ENCODE measurements at regions not wholly inside any gene's neighbourhood (a gene's known extent, or its start where the extent isn't known, plus 50 kb on each side); places are given as distances from the start of the nearest gene placed in this dataset.
"Not testable (repeated sequence)": the region's sequence is repeated elsewhere in the genome, so short reads cannot be mapped to it uniquely, and the experiment has no call there.

- no TSS peak for BruUV-seq (replicated peaks)
- Histone ChIP-seq H3K9me2 (ENCODE audit: insufficient read depth, low read length) (no peaks in the 10 kb centered on the region), H3K79me2 (ENCODE audit: insufficient read depth, low read depth, low read length) (no peaks in the 10 kb centered on the region), H3K9me3 (ENCODE audit: low read length) (no peaks in the 10 kb centered on the region), H3K36me3 (ENCODE audit: insufficient read depth, low read length) (no peaks in the 10 kb centered on the region), H3K4me3 (ENCODE audit: low read depth, low read length, poor library complexity, severe bottlenecking) (no peak overlapping the region), H2AFZ (ENCODE audit: low read length) (no peak overlapping the region), H3K4me2 (ENCODE audit: low read length) (no peak overlapping the region), H3K4me1 (ENCODE audit: insufficient read depth, low read length, poor library complexity, severe bottlenecking) (no peaks in the 10 kb centered on the region), H3K27ac (ENCODE audit: low read depth, low read length, poor library complexity, severe bottlenecking) (no peak overlapping the region), H4K20me1 (ENCODE audit: insufficient read depth, low read length) (no peaks in the 10 kb centered on the region)
- POLR2A ChIA-PET: no interaction called here
- CTCF ChIA-PET (ENCODE audit: unreplicated experiment): no interaction called here
- TF ChIP-seq CTCF (conservative IDR thresholded peaks at IDR 0.05; ENCODE audit: low read length) (no peak), EZH2phosphoT487 (IDR thresholded peaks at IDR 0.05; ENCODE audit: borderline replicate concordance, low read depth, low read length) (no peak)
- no peak for DNase-seq (ENCODE audit: low spot score)
- intact Hi-C loops (cut with micrococcal nuclease; ENCODE audit: unreplicated experiment): no loop called here
Measured at GRCh38 chrY:20891440-20892160, 135.7 kb downstream of the RPS4Y2 start.

GRCh38 chrY:20925350-20926091 is 169.6 kb downstream of the RPS4Y2 start:
- BruUV-seq (replicated peaks); H2AFZ ChIP-seq (ENCODE audit: low read length); CTCF ChIA-PET (ENCODE audit: unreplicated experiment); H3K36me3 ChIP-seq (ENCODE audit: insufficient read depth, low read length); H3K27ac ChIP-seq (ENCODE audit: low read depth, low read length, poor library complexity, severe bottlenecking); H3K9me3 ChIP-seq (ENCODE audit: low read length); H3K9me2 ChIP-seq (ENCODE audit: insufficient read depth, low read length); POLR2A ChIA-PET; DNase-seq (ENCODE audit: low spot score); H3K4me2 ChIP-seq (ENCODE audit: low read length); H4K20me1 ChIP-seq (ENCODE audit: insufficient read depth, low read length); H3K79me2 ChIP-seq (ENCODE audit: insufficient read depth, low read depth, low read length); H3K4me1 ChIP-seq (ENCODE audit: insufficient read depth, low read length, poor library complexity, severe bottlenecking); intact Hi-C loops (cut with micrococcal nuclease; ENCODE audit: unreplicated experiment); H3K4me3 ChIP-seq (ENCODE audit: low read depth, low read length, poor library complexity, severe bottlenecking): not testable (repeated sequence)

- H2AFZ ChIP-seq (ENCODE audit: low read length): no peak overlapping the region
- no peak for DNase-seq (ENCODE audit: low spot score)
- intact Hi-C loops (cut with micrococcal nuclease; ENCODE audit: unreplicated experiment): no loop called here
- no peaks in the 10 kb centered on the region for H3K9me2 ChIP-seq (ENCODE audit: insufficient read depth, low read length)
- H4K20me1 ChIP-seq (ENCODE audit: insufficient read depth, low read length): no peaks in the 10 kb centered on the region
- H3K4me1 ChIP-seq (ENCODE audit: insufficient read depth, low read length, poor library complexity, severe bottlenecking): no peaks in the 10 kb centered on the region
- CTCF ChIA-PET (ENCODE audit: unreplicated experiment): no interaction called here
- POLR2A ChIA-PET: no interaction called here
- BruUV-seq (replicated peaks): no TSS peak
- H3K27ac ChIP-seq (ENCODE audit: low read depth, low read length, poor library complexity, severe bottlenecking): no peak overlapping the region
- no peaks in the 10 kb centered on the region for H3K9me3 ChIP-seq (ENCODE audit: low read length)
- H3K79me2 ChIP-seq (ENCODE audit: insufficient read depth, low read depth, low read length): no peaks in the 10 kb centered on the region
- no peak overlapping the region for H3K4me2 ChIP-seq (ENCODE audit: low read length)
- no peak overlapping the region for H3K4me3 ChIP-seq (ENCODE audit: low read depth, low read length, poor library complexity, severe bottlenecking)
- H3K36me3 ChIP-seq (ENCODE audit: insufficient read depth, low read length): no peaks in the 10 kb centered on the region
- no peak for TF ChIP-seq CTCF (conservative IDR thresholded peaks at IDR 0.05; ENCODE audit: low read length)
- no peak for TF ChIP-seq EZH2phosphoT487 (IDR thresholded peaks at IDR 0.05; ENCODE audit: borderline replicate concordance, low read depth, low read length)
Measured at GRCh38 chrY:20929691-20930342, 173.9 kb downstream of the RPS4Y2 start.

- H3K79me2 ChIP-seq (ENCODE audit: insufficient read depth, low read depth, low read length); H3K4me2 ChIP-seq (ENCODE audit: low read length); DNase-seq (ENCODE audit: low spot score); H3K9me2 ChIP-seq (ENCODE audit: insufficient read depth, low read length); H3K4me1 ChIP-seq (ENCODE audit: insufficient read depth, low read length, poor library complexity, severe bottlenecking); H3K27ac ChIP-seq (ENCODE audit: low read depth, low read length, poor library complexity, severe bottlenecking); H3K9me3 ChIP-seq (ENCODE audit: low read length); H4K20me1 ChIP-seq (ENCODE audit: insufficient read depth, low read length); H3K4me3 ChIP-seq (ENCODE audit: low read depth, low read length, poor library complexity, severe bottlenecking); CTCF ChIA-PET (ENCODE audit: unreplicated experiment); BruUV-seq (replicated peaks); intact Hi-C loops (cut with micrococcal nuclease; ENCODE audit: unreplicated experiment); H3K36me3 ChIP-seq (ENCODE audit: insufficient read depth, low read length); H2AFZ ChIP-seq (ENCODE audit: low read length); POLR2A ChIA-PET: not testable (repeated sequence)
Measured at GRCh38 chrY:20936709-20937251, 180.9 kb downstream of the RPS4Y2 start.
